ENCODE measurements at regions not wholly inside any gene's neighbourhood (a gene's known extent, or its start where the extent isn't known, plus 50 kb on each side); places are given as distances from the start of the nearest gene placed in this dataset.
"Not testable (repeated sequence)": the region's sequence is repeated elsewhere in the genome, so short reads cannot be mapped to it uniquely, and the experiment has no call there.

GRCh38 chr7:13241416-13241815, 554.0 kb downstream of the ARL4A start:
- DNase-seq = no peak

GRCh38 chr7:13257661-13258060, 570.2 kb downstream of the ARL4A start:
- no peak for DNase-seq

GRCh38 chr7:13258386-13258785, 571.0 kb downstream of the ARL4A start:
- DNase-seq = no peak

GRCh38 chr7:13259930-13260329, 572.5 kb downstream of the ARL4A start:
- no peak for DNase-seq

- DNase-seq = no peak
Observed at GRCh38 chr7:13262929-13263530, 575.6 kb downstream of the ARL4A start.

GRCh38 chr7:13265271-13265670, 577.8 kb downstream of the ARL4A start:
- no peak for DNase-seq

GRCh38 chr7:13274205-13274604, 586.8 kb downstream of the ARL4A start:
- DNase-seq = not testable (repeated sequence)

- DNase-seq = no peak
Observed at GRCh38 chr7:13276977-13277376, 589.5 kb downstream of the ARL4A start.

- DNase-seq = no peak
Observed at GRCh38 chr7:13278020-13278419, 590.6 kb downstream of the ARL4A start.

- no peak for DNase-seq
Observed at GRCh38 chr7:13279854-13280435, 592.5 kb downstream of the ARL4A start.

GRCh38 chr7:13282377-13282980, 595.0 kb downstream of the ARL4A start:
- no peak for DNase-seq

GRCh38 chr7:13286916-13287315, 599.5 kb downstream of the ARL4A start:
- DNase-seq = no peak

GRCh38 chr7:13288516-13288915, 601.1 kb downstream of the ARL4A start:
- no peak for DNase-seq

GRCh38 chr7:13290975-13291374, 603.5 kb downstream of the ARL4A start:
- DNase-seq = no peak

GRCh38 chr7:13293264-13294002, 606.0 kb downstream of the ARL4A start:
- DNase-seq = no peak

- no peak for DNase-seq
Observed at GRCh38 chr7:13307040-13307439, 619.6 kb downstream of the ARL4A start.

GRCh38 chr7:13308423-13308822, 621.0 kb downstream of the ARL4A start:
- DNase-seq = no peak

GRCh38 chr7:13309535-13309934, 622.1 kb downstream of the ARL4A start:
- DNase-seq = no peak

GRCh38 chr7:13312307-13312706, 624.9 kb downstream of the ARL4A start:
- DNase-seq = no peak

- DNase-seq = no peak
Observed at GRCh38 chr7:13320333-13320732, 632.9 kb downstream of the ARL4A start.

GRCh38 chr7:13321316-13321715, 633.9 kb downstream of the ARL4A start:
- DNase-seq = no peak

- DNase-seq = no peak
Observed at GRCh38 chr7:13322126-13322525, 634.7 kb downstream of the ARL4A start.

GRCh38 chr7:13327669-13328068, 640.2 kb downstream of the ARL4A start:
- no peak for DNase-seq

GRCh38 chr7:13333371-13333770, 645.9 kb downstream of the ARL4A start:
- DNase-seq = no peak

All from NCI-H510A (cell line).